Activated CD4-positive, alpha-beta T cell treated with anti-CD3 and anti-CD28 coated beads, Interleukin-2, amount 50 U/mL, for 1 hour (primary cell): ENCODE measurements at regions not wholly inside any gene's neighbourhood (a gene's known extent, or its start where the extent isn't known, plus 50 kb on each side); places are given as distances from the start of the nearest gene placed in this dataset.

Source experiments
- DNase-seq: peaks from one replicate; pipeline ENCODE4 v3.0.0-alpha.2; 2020

DNA sequence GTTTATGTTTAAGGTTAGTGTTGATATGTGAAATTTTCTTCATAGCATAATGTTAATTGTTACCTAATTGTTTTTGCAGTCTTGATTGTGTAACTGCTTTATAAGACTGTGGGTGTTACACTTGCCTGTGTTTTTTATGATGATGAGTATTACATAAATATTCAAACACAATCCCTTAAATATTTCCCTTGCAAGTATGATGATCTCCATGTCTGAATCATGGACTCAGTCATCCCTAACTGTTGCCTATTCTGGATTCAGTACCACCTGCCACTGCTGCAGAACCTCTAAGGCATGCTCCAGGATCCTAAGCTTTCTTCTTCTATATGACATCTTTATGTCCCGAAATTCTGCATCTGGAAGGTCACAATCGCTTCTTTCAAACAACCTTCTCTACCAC, 246.3 kb upstream of the CLEC14A start:
- DNase-seq, result no peak

GRCh38 chr14:38500125-38500524, 244.2 kb upstream of the CLEC14A start:
- DNase-seq, result no peak

GRCh38 chr14:38496092-38496491, 240.2 kb upstream of the CLEC14A start:
- no peak for DNase-seq

GRCh38 chr14:38490273-38490672, 234.4 kb upstream of the CLEC14A start:
- DNase-seq, result no peak

DNA sequence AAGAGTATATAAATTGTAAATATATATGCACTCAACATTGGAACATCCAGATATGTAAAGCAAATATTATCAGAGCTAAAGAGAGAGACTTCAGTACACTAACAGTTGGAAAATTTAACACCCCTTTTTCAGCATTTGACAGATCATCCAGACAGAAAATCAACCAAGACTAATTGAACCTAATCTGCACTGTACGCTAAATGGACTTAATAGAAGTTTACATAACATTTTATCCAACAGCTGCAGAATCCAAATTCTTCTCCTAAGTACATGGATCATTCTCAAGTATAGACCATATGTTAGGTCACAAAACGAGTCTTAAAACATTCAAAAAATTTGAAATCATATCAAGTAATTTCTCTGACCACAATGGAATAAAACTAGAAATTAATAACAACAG, 229.1 kb upstream of the CLEC14A start:
- no peak for DNase-seq

GRCh38 chr14:38481952-38482678, 226.2 kb upstream of the CLEC14A start:
- no peak for DNase-seq

GRCh38 chr14:38469156-38469555, 213.3 kb upstream of the CLEC14A start:
- DNase-seq, result no peak

- DNase-seq, result no peak
These were observed 186.3 kb upstream of the CLEC14A start for GRCh38 chr14:38442208-38442607.

GRCh38 chr14:38432186-38432585, 176.3 kb upstream of the CLEC14A start:
- no peak for DNase-seq

DNA sequence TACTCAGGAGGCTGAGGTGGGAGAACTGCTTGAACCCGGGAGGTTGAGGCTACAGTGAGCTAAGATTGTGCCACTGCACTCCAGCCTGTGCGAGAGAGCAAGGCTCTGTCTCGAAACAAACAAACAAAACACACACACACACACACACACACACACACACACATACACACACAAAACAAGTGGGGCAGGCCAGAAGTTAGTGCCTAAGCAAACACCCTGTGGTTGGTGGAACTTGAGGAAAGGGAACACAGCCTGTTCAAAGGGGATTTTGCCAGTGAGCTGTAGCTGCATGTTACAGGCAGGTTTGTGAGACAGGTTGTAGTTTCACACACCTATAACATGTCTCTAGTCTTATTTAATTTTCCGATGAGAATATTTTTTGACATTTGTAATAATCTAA, 175.3 kb upstream of the CLEC14A start:
- no peak for DNase-seq

DNA sequence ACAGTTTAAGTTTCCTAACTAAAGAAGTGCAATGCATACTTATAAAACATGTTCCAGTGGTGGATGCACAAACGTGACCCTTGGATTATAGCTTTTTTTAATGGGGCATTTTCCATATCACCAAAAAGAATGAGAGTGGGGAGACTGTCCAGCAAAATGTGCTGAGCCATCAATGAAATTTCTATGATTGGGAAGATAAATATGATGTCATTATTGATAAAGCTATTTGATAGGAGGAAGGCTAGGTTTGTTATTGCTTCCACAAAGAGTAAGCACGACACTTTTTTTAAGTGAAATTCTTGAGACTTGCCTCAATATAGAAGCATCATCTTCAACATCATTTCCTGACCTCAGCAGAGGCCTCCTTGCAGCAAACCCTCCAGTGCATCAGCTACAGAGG, 174.6 kb upstream of the CLEC14A start:
- DNase-seq, result no peak

DNA sequence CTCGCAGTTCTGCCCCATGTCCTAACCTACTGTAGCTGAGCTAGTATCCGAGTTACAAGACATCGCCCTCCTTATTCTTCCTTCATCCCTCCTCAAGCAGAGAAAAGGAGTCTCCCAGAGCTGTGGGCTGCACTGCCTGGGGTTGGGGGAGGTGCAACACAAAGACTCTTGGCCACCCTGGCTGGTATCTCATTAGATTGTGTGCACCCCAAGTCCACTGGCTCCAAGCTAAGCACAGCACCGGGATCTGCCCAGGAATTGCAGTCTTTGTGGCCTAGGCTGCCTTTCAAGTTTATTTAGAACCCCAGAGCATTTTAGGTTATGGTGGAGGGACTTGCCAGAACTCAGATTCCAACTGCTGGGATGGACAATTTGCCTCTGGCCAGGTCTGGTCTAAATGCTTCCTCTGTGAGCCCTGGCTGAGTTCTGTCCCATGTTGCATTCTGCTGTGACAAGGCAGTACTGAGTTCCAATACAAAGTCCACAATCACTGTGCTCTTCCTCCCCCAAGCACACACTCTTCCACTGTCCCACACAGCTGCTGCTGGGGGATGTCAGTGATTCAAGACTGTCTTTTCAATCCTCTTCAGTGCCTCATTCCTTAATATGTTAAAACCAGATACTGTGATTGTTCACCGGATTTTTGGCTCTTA, 169.6 kb upstream of the CLEC14A start:
- DNase-seq, result no peak

- no peak for DNase-seq
These were observed 164.2 kb upstream of the CLEC14A start for GRCh38 chr14:38420048-38420447.

GRCh38 chr14:38419579-38419978, 163.7 kb upstream of the CLEC14A start:
- DNase-seq, result no peak

GRCh38 chr14:38412654-38413053, 156.8 kb upstream of the CLEC14A start:
- no peak for DNase-seq

- no peak for DNase-seq
These were observed 154.5 kb upstream of the CLEC14A start for GRCh38 chr14:38410442-38410841.

DNA sequence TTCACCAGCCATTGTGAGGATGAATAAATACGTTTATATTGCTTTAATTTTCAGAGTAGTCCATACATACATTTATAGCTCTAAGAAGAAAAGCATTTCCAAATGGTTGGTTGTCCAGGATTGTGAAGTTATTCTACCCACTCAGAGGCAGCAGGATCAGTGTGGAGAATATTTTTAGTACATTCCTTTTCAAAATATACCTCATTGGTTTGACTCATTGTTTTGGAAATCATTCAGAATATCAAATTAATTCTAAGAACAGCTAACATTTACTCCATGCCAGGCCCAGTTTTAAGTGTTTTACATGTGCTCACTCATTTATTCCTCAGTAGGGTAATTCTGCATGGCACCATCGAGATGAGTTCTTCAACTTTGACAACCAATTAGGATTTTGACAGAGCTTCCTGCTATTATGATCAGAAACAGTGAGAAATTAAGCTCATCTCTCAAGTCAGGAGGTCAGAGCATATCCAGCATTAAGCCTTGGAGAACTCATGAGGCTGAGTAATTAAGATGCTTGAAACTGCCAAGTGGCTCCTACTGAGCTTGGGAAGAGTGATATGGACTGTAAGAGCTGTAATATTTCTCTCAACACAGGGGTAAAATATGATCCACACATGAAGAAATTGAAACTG, 153.3 kb upstream of the CLEC14A start:
- no peak for DNase-seq

DNA sequence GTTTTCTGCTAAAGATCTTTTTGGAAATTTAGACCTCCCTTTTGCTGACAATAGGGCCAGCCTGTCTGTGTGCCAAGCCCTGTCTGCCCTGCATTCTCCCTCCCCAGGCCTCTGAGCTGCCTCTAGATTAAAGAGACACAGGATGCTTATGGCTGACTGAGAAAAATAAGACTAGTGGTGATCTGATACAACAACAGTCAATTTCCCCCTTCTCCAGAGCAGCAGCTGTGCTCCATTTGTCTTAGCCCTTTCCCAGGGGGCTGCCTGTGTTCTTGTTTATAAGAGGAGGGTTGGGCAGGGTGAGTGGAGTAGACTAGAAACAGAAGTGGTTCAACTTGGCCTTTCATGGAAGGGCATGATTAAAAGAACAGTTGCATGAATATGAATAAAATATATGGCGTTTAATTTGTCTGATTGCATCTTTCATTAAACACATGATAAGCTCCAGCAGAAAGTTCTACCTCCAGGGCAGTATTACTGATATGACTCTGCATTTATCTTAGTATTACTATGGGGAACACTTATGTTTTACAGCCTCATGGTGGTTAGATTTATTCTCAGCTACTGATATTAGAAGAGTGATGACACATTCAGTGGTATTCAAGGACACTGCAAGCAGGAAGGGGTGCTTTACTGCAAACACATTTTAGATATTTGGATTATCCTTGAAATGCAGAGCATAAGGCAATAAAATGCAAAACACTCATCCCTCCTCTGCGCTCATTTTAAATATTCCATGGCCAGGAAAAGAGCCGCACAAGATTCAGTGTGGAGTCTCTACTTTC, 150.2 kb upstream of the CLEC14A start:
- DNase-seq, result no peak

GRCh38 chr14:38404616-38405015, 148.7 kb upstream of the CLEC14A start:
- DNase-seq, result no peak

- DNase-seq, result no peak
These were observed 148.2 kb upstream of the CLEC14A start for GRCh38 chr14:38404100-38404541.

- DNase-seq, result no peak
These were observed 144.9 kb upstream of the CLEC14A start for GRCh38 chr14:38400751-38401150.

DNA sequence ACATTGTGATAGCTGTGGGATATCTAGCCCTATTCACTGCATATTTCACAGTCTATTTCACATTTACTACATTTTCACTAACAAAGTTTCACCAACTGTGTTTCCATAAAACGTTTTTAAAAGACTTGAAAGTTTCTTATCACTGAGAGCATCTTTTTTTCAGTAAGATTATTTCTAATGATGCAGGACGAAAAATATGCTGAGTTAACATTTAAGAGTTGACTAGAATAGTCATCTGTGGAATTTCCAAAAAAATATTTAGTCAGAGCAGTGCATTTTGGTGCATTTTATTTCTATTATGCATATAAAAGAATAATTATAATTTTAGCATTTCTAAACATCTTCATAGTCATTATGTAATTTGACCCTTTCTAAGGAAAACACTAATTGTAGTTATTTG, 143.8 kb upstream of the CLEC14A start:
- no peak for DNase-seq

- no peak for DNase-seq
These were observed 138.9 kb upstream of the CLEC14A start for GRCh38 chr14:38394767-38395166.
